ENCODE measurements at regions not wholly inside any gene's neighbourhood (a gene's known extent, or its start where the extent isn't known, plus 50 kb on each side); places are given as distances from the start of the nearest gene placed in this dataset.

- TF ChIP-seq CTCF (IDR thresholded peaks at IDR 0.05) (no peak), POLR2A (IDR thresholded peaks at IDR 0.05) (no peak)
Observed at GRCh38 chr3:55364421-55364820, 122.7 kb downstream of the WNT5A start.
